Spleen (tissue), 7 donors: ENCODE measurements at regions not wholly inside any gene's neighbourhood (a gene's known extent, or its start where the extent isn't known, plus 50 kb on each side); places are given as distances from the start of the nearest gene placed in this dataset.
"Not testable (repeated sequence)": the region's sequence is repeated elsewhere in the genome, so short reads cannot be mapped to it uniquely, and the experiment has no call there.

ENCODE experiments used
- POLR2A ChIP-seq, 3 donors: fragments of 450-650 bp; IDR thresholded peaks; one replicate each; pipeline ENCODE4 v1.5.1; 2017; ENCODE audit warnings: antibody characterized with exemption in 3 of 3, mild to moderate bottlenecking in 1 of 3
- POLR2AphosphoS5 ChIP-seq, 3 donors: sonication (generic); formaldehyde crosslinking; IDR thresholded peaks; one replicate each; pipeline ENCODE4 v1.5.1; 2017; ENCODE audit warnings: antibody characterized with exemption in 3 of 3
- TF ChIP-seq, protein P1 (sequence below), 11 experiments: fragments of 200-600 bp in 7 of 11; fragments of 450-650 bp in 4 of 11; sonication (generic) in 4 of 11; IDR thresholded peaks in 8 of 11; conservative IDR thresholded peaks in 3 of 11; 1 replicate in 7 of 11; 2 replicates in 4 of 11; pipeline versions ENCODE4 v1.4.0 to v1.8.0; 2016 to 2021; ENCODE audit warnings: antibody characterized with exemption in 11 of 11, inconsistent platforms in 4 of 11, mild to moderate bottlenecking in 1 of 11
- donor health status: DM: no; HTN: no; CAD: no; lungs with moderate emphysema.
- donor health status: DM: no; HTN: no; CAD: no.
- donor health status: DM: no; HTN: no; CAD: no.

DNA sequence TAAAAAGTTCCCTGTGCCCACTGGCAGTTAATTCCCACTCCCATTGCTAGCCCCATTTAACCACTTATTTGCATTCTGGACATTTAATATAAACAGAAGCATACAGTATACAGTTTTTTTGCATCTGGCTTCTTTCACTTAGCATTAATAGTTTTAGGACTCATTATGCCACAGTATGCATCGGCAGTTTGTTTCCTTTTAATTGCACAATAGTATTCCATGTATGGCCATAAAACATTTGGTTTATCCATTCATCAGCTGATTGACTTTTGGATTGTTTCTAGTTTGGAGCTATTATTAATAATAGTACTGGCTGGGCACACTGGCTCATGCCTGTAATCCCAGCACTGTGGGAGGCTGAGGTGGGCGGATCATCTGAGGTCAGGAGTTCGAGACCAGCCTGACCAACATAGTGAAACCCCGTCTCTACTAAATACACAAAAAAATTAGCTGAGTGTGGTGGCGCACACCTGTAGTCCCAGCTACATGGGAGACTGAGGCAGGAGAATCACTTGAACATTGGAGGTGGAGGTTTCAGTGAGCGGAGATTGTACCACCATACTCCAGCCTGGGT lies 106.9 kb upstream of the GOLGA6L6 start:
- TF ChIP-seq, protein P1, sequence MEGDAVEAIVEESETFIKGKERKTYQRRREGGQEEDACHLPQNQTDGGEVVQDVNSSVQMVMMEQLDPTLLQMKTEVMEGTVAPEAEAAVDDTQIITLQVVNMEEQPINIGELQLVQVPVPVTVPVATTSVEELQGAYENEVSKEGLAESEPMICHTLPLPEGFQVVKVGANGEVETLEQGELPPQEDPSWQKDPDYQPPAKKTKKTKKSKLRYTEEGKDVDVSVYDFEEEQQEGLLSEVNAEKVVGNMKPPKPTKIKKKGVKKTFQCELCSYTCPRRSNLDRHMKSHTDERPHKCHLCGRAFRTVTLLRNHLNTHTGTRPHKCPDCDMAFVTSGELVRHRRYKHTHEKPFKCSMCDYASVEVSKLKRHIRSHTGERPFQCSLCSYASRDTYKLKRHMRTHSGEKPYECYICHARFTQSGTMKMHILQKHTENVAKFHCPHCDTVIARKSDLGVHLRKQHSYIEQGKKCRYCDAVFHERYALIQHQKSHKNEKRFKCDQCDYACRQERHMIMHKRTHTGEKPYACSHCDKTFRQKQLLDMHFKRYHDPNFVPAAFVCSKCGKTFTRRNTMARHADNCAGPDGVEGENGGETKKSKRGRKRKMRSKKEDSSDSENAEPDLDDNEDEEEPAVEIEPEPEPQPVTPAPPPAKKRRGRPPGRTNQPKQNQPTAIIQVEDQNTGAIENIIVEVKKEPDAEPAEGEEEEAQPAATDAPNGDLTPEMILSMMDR (IDR thresholded peaks at IDR 0.05 in 8 of 11, conservative IDR thresholded peaks at IDR 0.05 in 3 of 11) = not testable (repeated sequence)
- TF ChIP-seq POLR2A, POLR2AphosphoS5 (IDR thresholded peaks at IDR 0.05): not testable (repeated sequence)
